Activated CD4-positive, CD25-positive, alpha-beta regulatory T cell treated with anti-CD3 and anti-CD28 coated beads, Interleukin-2, amount 50 U/mL, for 72 hours (primary cell): ENCODE measurements at regions not wholly inside any gene's neighbourhood (a gene's known extent, or its start where the extent isn't known, plus 50 kb on each side); places are given as distances from the start of the nearest gene placed in this dataset.

Experiments used
- DNase-seq: peaks from one replicate; pipeline ENCODE4 v3.0.0; 2021

GRCh38 chr18:76569644-76570419 lies 74.8 kb upstream of the ZNF516 start:
- DNase-seq, result no peak

GRCh38 chr18:76568731-76569130 lies 73.7 kb upstream of the ZNF516 start:
- no peak for DNase-seq

GRCh38 chr18:76567835-76568445 lies 72.9 kb upstream of the ZNF516 start:
- no peak for DNase-seq

GRCh38 chr18:76566987-76567386 lies 71.9 kb upstream of the ZNF516 start:
- no peak for DNase-seq

- DNase-seq, result no peak
Observed at GRCh38 chr18:76565238-76566173, 70.5 kb upstream of the ZNF516 start.

GRCh38 chr18:76564655-76565237 lies 69.7 kb upstream of the ZNF516 start:
- DNase-seq, result no peak

GRCh38 chr18:76564117-76564516 lies 69.1 kb upstream of the ZNF516 start:
- DNase-seq, result no peak

- DNase-seq, result no peak
Observed at GRCh38 chr18:76562286-76563122, 67.5 kb upstream of the ZNF516 start.

- no peak for DNase-seq
Observed at GRCh38 chr18:76558881-76559667, 64.0 kb upstream of the ZNF516 start.

GRCh38 chr18:76557026-76557575 lies 62.1 kb upstream of the ZNF516 start:
- DNase-seq, result no peak

GRCh38 chr18:76554547-76555222 lies 59.6 kb upstream of the ZNF516 start:
- DNase-seq, result no peak

- DNase-seq, result no peak
Observed at GRCh38 chr18:76553715-76554546, 58.9 kb upstream of the ZNF516 start.

- DNase-seq, result no peak
Observed at GRCh38 chr18:76548541-76548940, 53.5 kb upstream of the ZNF516 start.

GRCh38 chr18:76547296-76547695 lies 52.3 kb upstream of the ZNF516 start:
- no peak for DNase-seq

- DNase-seq, result no peak
Observed at GRCh38 chr18:76546436-76546835, 51.4 kb upstream of the ZNF516 start.

- no peak for DNase-seq
Observed at GRCh38 chr18:76546088-76546435, 51.0 kb upstream of the ZNF516 start.

GRCh38 chr18:76545433-76546087 lies 50.5 kb upstream of the ZNF516 start:
- no peak for DNase-seq

- no peak for DNase-seq
Observed at GRCh38 chr18:76544511-76545345, 49.7 kb upstream of the ZNF516 start.
